Vagina (tissue), 2 donors: ENCODE measurements at regions not wholly inside any gene's neighbourhood (a gene's known extent, or its start where the extent isn't known, plus 50 kb on each side); places are given as distances from the start of the nearest gene placed in this dataset.

Experiments
- CTCF ChIP-seq, 3 experiments: fragments of 450-650 bp in 2 of 3; fragments of 200-600 bp in 1 of 3; sonication (generic) in 1 of 3; IDR thresholded peaks; one replicate each; pipeline ENCODE4 v1.5.1; 2017 to 2019; ENCODE audit warnings: antibody characterized with exemption in 3 of 3, mild to moderate bottlenecking in 2 of 3, moderate library complexity in 2 of 3
- POLR2A ChIP-seq, 2 donors: fragments of 450-650 bp; IDR thresholded peaks; one replicate each; pipeline ENCODE4 v1.6.1; 2017; ENCODE audit warnings: antibody characterized with exemption in 2 of 2, mild to moderate bottlenecking in 2 of 2, moderate library complexity in 2 of 2

- TF ChIP-seq POLR2A (IDR thresholded peaks at IDR 0.05), result no peak
- TF ChIP-seq CTCF (IDR thresholded peaks at IDR 0.05), result no peak
These were observed 420.9 kb upstream of the GRM3 start for GRCh38 chr7:86222806-86223205.
